GM12891 (cell line): ENCODE measurements at regions not wholly inside any gene's neighbourhood (a gene's known extent, or its start where the extent isn't known, plus 50 kb on each side); places are given as distances from the start of the nearest gene placed in this dataset.

Source experiments
- PAX5 ChIP-seq: IDR thresholded peaks from 2 replicates; pipeline ENCODE4 v1.6.1; 2011; ENCODE audit warnings: low read length, moderate library complexity, mild to moderate bottlenecking; ENCODE audit not compliant: insufficient read depth, severe bottlenecking
- POLR2A ChIP-seq: IDR thresholded peaks from 2 replicates; pipeline ENCODE4 v1.6.1; 2011; ENCODE audit warnings: low read depth, low read length, control low read depth
- POLR2AphosphoS5 ChIP-seq: IDR thresholded peaks from 2 replicates; pipeline ENCODE4 v1.6.1; 2011; ENCODE audit warnings: low read depth, low read length, control low read depth

DNA sequence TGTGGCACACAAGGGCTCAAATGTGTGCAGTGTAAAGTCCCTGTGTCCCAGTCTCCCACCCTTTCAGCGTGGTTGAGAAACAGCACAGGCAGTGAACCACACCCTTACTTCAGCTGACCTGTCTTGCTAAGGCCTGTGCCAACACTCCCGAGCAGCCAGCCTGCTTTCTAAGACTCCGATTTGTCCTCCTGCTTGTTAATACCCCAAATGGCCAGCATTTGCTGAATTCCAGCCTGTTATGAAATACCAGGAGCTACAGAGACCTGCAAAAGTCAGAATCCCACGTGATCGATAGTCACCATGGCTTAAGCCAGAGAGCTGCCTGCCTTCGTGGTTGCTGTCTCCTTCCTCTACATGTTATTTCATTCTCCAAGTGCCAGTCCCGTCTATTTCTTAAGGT lies 200.5 kb downstream of the FGF9 start:
- TF ChIP-seq POLR2AphosphoS5 (no peak), PAX5 (no peak), POLR2A (no peak)
